Muscle of back (tissue), 3 donors: ENCODE measurements at regions not wholly inside any gene's neighbourhood (a gene's known extent, or its start where the extent isn't known, plus 50 kb on each side); places are given as distances from the start of the nearest gene placed in this dataset.
"Not testable (repeated sequence)": the region's sequence is repeated elsewhere in the genome, so short reads cannot be mapped to it uniquely, and the experiment has no call there.

Source experiments
- DNase-seq, 3 donors: peaks; one replicate each; pipeline versions ENCODE4 v3.0.0 to v3.0.0-alpha.2; 2013

DNA sequence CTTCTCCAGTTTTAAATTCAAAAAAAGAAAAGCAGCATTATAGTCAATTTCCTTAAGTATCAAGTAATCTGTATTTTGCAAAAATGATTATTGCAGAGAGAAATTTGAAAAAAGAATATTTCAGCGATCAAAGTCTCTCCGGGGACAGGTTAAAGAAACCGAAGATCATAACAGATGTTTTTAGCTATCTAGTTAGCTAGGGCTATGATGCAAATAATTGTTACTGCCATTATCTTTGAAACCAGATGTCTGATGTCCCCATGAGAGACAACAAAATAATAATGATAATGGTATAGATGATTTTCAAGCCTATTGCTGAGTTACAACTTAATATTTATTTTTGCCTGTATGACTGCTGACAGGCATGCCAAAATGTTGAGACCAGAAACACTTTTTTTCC is 1326.0 kb downstream of the PLA2G4A start:
- DNase-seq = peak in 2 of 3 donors; percentile 27 to 43

DNA sequence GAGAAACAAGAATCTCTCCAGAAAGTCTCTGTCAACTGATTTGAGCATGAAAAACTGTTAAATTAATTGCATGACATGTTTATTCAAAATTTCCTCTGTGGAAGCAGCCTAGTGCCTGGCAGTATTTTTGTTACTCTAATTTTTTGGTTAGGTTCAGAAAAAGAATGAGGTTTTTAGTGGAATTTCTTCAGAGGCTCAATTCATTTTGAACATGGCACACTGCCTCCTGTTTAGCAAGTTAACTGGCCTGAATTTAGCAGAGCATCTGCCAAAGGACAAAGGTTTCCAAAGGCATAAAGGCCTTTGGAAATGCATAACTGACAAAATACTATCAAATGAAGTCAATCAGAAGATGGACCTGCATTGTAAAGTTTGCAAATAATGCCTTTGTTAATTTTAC is 1326.5 kb downstream of the PLA2G4A start:
- peak in 2 of 3 donors; percentile 48 to 63 for DNase-seq

DNA sequence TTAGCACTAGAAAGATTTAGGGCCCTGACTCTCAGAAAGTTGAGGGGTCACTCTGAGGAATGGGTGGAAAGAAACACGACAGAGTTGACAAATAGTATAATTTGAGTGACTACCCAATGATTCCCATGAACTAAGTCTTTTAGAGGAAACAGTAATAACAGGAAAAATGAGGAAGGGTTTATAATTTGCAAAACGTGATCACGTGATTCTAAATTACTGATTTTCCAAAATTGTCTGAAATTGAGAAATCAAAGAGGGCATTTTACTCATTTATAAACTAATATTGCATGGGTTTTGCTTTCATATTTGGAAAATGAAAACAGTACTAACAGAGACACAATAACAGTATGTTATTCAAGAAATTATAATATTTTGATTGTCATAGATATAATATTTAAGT is 1335.7 kb downstream of the PLA2G4A start:
- DNase-seq = no peak

- DNase-seq = no peak
Observed at GRCh38 chr1:188166654-188167053, 1337.9 kb downstream of the PLA2G4A start.

- no peak for DNase-seq
Observed at GRCh38 chr1:188169971-188170370, 1341.2 kb downstream of the PLA2G4A start.

- DNase-seq = no peak
Observed at GRCh38 chr1:188170411-188170810, 1341.7 kb downstream of the PLA2G4A start.

DNA sequence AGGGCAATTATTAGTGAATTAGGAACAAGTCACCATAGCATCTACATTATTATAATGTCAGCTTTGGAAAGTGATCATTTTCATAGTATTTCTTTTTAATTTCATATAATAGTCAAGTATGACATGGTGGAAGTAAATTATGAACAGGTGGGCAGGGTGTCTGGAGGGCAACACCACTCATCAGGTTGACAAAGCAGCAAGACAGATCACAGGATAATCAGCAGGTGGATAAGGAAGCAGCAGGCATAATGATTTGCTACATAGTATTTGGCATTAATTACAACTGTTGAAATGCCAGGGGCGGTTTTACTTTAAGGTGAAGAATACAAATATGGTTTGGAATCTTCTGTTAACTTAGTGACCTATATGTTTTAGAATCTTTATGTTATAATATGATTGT is 1342.2 kb downstream of the PLA2G4A start:
- DNase-seq = no peak

- not testable (repeated sequence) for DNase-seq
Observed at GRCh38 chr1:188182063-188182462, 1353.3 kb downstream of the PLA2G4A start.

GRCh38 chr1:188188317-188188716 is 1359.6 kb downstream of the PLA2G4A start:
- DNase-seq = no peak

DNA sequence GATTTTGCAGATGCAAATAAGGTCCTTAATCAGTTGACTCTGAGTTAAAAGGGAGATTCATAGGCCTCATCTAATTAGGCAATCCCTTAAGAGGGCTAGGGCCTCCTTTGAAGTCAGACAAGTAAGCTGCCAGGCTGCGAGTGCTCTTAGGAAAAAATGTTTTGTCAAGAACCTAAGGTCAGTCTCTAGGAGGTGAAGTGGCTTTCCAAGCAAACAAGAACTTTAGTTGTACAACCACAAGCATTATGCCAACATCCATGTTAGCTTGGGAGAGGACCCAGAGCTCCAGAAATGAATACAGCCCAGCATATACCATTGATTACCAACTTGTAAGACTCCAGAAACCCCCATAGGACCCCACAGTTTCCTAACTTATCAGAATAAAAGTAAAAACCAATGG is 1366.2 kb downstream of the PLA2G4A start:
- DNase-seq = no peak

- DNase-seq = no peak
Observed at GRCh38 chr1:188218289-188218688, 1389.5 kb downstream of the PLA2G4A start.

DNA sequence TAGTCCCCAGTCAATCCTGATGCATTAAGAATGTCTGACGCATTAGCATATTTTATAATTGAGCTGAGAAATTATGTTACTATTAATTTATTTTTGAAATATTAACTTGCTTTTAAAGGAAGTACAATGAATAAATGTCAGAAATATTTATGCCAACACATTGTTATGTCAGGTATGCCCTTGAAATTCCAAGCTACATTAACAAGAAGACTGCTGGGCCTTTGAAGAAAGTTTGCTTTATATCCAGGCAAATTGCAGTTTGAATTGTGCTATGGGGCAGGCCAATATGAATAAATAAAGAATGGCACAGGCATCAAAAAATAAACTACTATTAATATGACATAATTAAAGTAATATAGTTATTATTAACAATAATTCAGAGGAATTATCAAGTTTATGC is 1391.3 kb downstream of the PLA2G4A start:
- DNase-seq = no peak

- no peak for DNase-seq
Observed at GRCh38 chr1:188224263-188224662, 1395.5 kb downstream of the PLA2G4A start.

GRCh38 chr1:188225975-188226374 is 1397.2 kb downstream of the PLA2G4A start:
- DNase-seq = no peak

GRCh38 chr1:188228623-188229022 is 1399.9 kb downstream of the PLA2G4A start:
- no peak for DNase-seq

- DNase-seq = peak in 1 of 3 donors; percentile 6
Observed at GRCh38 chr1:188237573-188238348, 1409.0 kb downstream of the PLA2G4A start.

GRCh38 chr1:188240772-188241406 is 1412.1 kb downstream of the PLA2G4A start:
- DNase-seq = peak in 1 of 3 donors; percentile 1

- DNase-seq = no peak
Observed at GRCh38 chr1:188241629-188242028, 1412.9 kb downstream of the PLA2G4A start.

GRCh38 chr1:188243456-188243855 is 1414.7 kb downstream of the PLA2G4A start:
- no peak for DNase-seq

DNA sequence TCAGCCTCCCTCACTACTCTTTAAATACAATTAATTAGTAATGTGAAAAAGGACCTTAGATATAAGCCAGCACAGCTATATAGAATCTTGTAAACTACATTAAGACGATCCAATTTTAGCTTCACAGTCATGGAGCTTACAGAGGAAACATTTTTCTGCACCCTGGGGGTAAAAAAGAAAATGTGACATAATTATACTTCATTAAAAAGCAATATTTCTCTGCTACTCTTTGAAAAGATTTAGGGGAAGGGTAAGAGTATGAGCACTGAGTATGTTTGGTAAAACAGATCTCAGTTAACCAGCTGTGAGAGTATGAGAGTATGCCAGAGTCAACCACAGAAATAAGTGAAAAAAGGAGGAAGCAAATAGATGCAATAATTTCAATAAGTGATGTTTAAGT is 1415.9 kb downstream of the PLA2G4A start:
- DNase-seq = no peak

GRCh38 chr1:188247255-188247654 is 1418.5 kb downstream of the PLA2G4A start:
- no peak for DNase-seq

- peak in 2 of 3 donors; percentile 2 to 11 for DNase-seq
Observed at GRCh38 chr1:188249811-188250210, 1421.1 kb downstream of the PLA2G4A start.

DNA sequence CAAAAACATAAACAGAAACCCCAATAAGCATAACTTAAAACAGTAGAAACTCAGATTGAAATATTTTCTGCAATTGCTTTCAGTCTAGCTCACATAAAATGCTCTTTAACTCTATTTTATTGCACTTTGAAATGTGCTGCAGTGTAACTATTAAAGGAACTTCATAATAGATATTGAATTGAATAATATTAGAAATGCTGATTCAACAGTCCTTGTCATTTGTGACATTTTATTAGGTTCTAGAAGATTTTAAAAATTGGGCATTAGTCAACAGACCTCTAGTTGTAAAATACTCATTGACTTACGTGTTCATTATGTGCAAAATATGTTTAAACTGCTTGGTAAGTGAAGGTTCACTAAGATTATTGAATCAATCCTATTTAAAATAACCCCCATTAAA is 1422.3 kb downstream of the PLA2G4A start:
- DNase-seq = no peak

DNA sequence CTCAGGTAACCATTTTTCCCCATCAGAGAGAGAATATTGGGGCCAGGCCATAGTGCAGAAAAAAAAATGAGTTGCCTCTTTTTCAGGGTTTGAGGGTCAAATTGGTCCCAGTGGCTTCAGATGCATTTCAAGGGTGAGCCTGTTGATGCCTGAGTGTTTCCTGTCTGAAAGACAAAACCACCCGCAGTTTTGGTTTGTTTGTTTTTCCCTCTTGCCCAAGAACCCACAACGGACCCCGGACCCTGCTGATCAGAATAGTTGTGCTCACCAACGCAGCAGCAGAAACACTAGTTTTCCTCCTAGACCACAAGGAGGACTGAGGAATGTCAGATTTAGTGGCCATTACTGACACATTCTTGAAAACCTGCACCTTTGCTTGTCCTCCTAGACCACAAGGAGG is 1433.1 kb downstream of the PLA2G4A start:
- no peak for DNase-seq
